ENCODE measurements at regions not wholly inside any gene's neighbourhood (a gene's known extent, or its start where the extent isn't known, plus 50 kb on each side); places are given as distances from the start of the nearest gene placed in this dataset.

GRCh38 chr1:147463022-147463421 is 78.3 kb upstream of the BCL9 start:
- no peak for DNase-seq

DNA sequence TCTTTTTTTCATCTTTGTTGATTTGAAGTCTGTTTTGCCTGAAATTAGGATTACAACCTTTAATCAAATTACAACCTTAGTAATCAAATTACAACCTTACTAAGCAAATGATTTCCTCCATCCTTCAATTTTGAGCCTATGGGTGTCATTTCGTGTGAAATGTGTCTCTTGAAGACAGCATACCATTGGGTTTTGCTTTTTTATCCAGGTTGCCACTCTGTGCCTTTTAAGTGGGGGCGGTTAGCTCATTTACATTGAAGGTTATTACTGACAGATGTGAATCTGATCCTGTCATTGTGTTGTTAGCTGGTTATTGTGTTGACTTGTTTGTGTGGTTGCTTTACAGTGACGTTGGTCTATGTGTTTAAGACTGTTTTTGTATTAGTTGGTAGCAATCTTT is 74.8 kb upstream of the BCL9 start:
- DNase-seq, result no peak

DNA sequence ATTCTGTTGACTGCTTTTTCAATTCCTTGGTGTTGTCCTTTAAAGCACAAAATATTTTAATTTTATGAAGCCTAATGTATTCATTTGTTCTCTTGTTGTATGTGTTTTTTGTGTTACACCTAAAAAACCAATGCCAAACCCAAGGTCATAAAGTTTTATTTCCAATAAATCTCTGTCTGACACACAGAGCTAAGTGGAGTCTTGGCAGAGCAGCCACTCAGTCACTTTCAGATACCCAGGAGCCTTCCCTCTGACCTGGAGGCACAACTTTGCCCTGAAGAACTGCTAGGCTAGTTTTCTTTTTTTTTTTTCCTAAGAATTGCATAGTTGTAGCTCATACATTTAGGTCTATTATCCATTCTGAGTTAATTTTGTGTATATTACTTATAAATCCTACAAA is 71.2 kb upstream of the BCL9 start:
- no peak for DNase-seq

DNA sequence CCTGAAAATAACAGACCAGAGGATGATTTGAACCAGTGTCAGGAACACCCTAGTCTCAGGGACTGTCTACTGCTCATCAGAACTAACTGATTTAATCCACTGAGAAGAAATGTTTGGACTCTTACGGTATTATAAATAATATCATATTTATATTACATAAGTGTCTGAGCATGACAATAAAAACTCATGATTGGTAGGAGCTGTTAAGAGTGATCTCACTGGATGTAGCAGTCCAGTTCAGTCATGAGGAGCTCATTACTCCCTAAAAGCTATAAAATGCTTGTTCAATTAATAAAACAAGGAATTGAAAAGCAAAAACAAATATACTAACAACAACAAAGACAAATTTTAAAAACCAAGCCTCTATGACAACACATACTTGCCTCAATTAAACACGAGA is 68.8 kb upstream of the BCL9 start:
- no peak for DNase-seq

DNA sequence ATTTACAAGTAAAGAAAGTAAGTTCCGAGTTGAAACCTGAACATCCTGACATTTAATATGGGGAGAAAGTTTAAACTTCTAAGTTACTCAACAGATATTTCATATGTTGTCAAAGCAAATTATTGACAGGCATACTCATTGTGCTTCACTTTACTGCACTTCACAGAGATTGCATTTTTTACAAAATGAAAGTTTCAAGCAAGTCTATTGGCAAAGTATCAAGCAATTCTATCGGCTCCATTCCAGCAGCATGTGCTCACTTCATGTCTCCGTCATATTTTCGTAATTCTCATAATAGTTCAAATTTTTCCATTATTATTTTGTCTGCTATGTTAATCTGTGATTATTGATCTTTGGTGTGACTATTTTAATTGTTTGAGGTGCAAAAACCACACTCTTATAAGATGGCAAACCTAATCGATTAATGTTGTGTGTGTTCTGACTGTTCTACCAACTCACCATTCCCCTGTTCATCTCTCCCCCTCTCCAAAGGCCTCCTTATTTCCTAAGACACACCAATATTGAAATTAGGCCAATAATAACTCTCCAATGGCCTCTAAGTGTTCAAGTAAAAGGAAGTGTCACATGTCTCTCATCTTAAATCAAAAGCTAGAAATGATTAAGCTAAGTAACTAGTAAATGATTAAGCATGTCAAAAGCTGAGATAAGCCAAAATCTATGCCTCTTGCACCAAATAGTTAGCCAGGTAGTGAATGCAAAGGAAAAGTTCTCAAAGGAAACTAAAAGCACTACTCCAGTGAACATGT is 68.2 kb upstream of the BCL9 start:
- DNase-seq, result no peak

GRCh38 chr1:147473733-147474049 is 67.6 kb upstream of the BCL9 start:
- DNase-seq, result no peak

GRCh38 chr1:147475488-147475887 is 65.8 kb upstream of the BCL9 start:
- no peak for DNase-seq

DNA sequence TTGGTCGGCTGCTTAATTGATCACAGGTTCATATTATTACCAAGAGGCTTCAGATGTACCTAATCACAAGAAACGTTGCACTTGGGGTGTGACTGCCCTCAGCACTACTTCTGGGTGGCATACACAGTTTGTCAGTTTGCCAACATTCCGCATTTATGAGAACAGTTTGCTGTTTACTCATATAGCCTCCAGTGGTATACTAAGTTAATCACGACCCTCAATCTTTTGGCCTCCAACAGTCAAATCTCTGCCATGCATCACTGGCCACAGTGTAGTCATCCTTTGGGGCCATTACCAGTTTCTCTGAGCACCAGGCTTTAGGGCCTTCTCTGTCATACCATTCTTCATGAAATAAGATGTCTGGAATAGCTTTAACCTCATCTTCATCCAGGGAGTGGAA is 62.8 kb upstream of the BCL9 start:
- no peak for DNase-seq

- DNase-seq, result no peak
Measured at GRCh38 chr1:147479864-147480564, 61.3 kb upstream of the BCL9 start.

GRCh38 chr1:147480565-147480935 is 60.8 kb upstream of the BCL9 start:
- no peak for DNase-seq

DNA sequence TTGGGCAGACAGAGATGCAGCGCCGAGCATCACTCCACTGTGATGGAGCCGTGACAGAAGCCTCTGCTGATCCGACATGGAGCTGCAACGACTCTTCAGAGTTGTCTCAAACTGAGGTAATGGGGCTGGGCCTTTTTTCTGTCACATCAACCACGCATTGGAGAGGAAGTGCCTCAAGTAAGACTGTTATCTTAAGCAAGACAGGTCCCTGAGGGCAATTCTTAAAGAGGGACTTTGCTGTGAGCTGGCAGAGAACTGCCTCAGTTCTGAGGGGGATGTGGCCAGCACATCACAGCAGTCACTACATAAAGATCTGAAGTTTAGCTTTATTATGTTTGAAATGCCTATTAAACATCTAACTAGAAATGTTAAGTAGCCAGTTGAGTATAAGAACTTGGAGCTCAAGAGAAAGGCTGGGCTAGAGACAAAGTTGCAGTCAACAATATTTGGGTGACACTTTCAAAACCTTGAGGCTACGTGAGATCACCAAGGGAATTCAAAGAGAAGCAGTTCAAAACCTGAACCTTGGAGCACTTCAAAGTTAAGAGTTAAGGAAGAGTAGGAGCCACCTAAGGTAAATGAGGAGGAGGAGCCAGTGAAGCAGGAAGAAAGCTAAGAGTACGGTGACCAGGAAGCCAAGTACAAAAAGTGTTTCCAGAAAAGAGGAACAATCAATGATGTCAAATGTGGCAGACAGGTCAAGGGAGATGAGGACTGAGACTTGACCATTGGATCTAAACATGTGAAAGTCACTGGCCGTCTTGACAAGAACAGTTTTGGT is 54.2 kb upstream of the BCL9 start:
- no peak for DNase-seq

DNA sequence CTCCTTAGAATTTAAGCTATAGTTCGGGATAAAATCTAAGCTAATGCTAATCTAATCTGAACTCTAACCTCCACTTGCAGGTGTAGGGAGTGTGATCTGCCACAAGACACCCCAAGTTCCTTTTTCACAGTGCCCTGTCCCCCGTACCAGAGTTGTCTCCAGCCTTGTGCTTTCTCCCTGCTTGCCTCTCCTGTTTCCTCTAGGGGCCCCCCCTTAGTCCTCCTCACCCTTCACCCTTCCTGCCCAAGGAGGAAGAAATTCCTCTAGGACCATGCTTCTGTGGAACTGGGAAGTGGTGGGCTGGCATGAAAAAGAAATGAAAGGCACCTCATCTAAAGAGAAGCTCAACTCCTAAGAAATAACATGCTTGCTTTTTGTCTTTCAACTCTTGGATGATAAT is 50.2 kb upstream of the BCL9 start:
- no peak for DNase-seq
